Bone marrow (tissue), 2 donors: ENCODE measurements at regions not wholly inside any gene's neighbourhood (a gene's known extent, or its start where the extent isn't known, plus 50 kb on each side); places are given as distances from the start of the nearest gene placed in this dataset.

Experiments used
- DNase-seq, 2 donors: peaks; one replicate each; lab custom pipeline; 2025; lab: John Stamatoyannopoulos, UW

- DNase-seq, result no peak
Measured at GRCh38 chr22:27662359-27663301, 138.9 kb downstream of the MN1 start.

GRCh38 chr22:27663812-27664211, 137.7 kb downstream of the MN1 start:
- DNase-seq, result peak in 1 of 2 donors; percentile 46

- DNase-seq, result no peak
Measured at GRCh38 chr22:27666272-27666997, 135.1 kb downstream of the MN1 start.

- DNase-seq, result no peak
Measured at GRCh38 chr22:27667121-27667843, 134.3 kb downstream of the MN1 start.

- DNase-seq, result peak; percentile 53 to 98
Measured at GRCh38 chr22:27668828-27669797, 132.4 kb downstream of the MN1 start.

GRCh38 chr22:27669798-27670599, 131.6 kb downstream of the MN1 start:
- DNase-seq, result peak; percentile 17 to 73

- DNase-seq, result peak in 1 of 2 donors; percentile 42
Measured at GRCh38 chr22:27670701-27671412, 130.7 kb downstream of the MN1 start.

- DNase-seq, result no peak
Measured at GRCh38 chr22:27671413-27671935, 130.1 kb downstream of the MN1 start.

- no peak for DNase-seq
Measured at GRCh38 chr22:27672721-27673418, 128.7 kb downstream of the MN1 start.

GRCh38 chr22:27673839-27674238, 127.7 kb downstream of the MN1 start:
- no peak for DNase-seq

- no peak for DNase-seq
Measured at GRCh38 chr22:27674261-27674923, 127.2 kb downstream of the MN1 start.

GRCh38 chr22:27676545-27677213, 124.9 kb downstream of the MN1 start:
- no peak for DNase-seq

GRCh38 chr22:27677905-27678458, 123.6 kb downstream of the MN1 start:
- no peak for DNase-seq

- DNase-seq, result no peak
Measured at GRCh38 chr22:27679176-27679575, 122.4 kb downstream of the MN1 start.

GRCh38 chr22:27679693-27680488, 121.7 kb downstream of the MN1 start:
- DNase-seq, result no peak

- DNase-seq, result no peak
Measured at GRCh38 chr22:27680636-27681035, 120.9 kb downstream of the MN1 start.
